Thyroid gland (tissue), 4 donors: ENCODE measurements at regions not wholly inside any gene's neighbourhood (a gene's known extent, or its start where the extent isn't known, plus 50 kb on each side); places are given as distances from the start of the nearest gene placed in this dataset.

Experiments
- POLR2A ChIP-seq, 2 donors: fragments of 450-650 bp; IDR thresholded peaks; one replicate each; pipeline ENCODE4 v1.6.1; 2017; ENCODE audit warnings: antibody characterized with exemption in 2 of 2, mild to moderate bottlenecking in 2 of 2, moderate library complexity in 1 of 2
- TF ChIP-seq, protein P1 (sequence below), 6 experiments: fragments of 200-600 bp in 3 of 6; fragments of 450-650 bp in 3 of 6; sonication (generic) in 3 of 6; IDR thresholded peaks; one replicate each; pipeline ENCODE4 v1.5.1; 2016 to 2019; ENCODE audit warnings: antibody characterized with exemption in 6 of 6, mild to moderate bottlenecking in 2 of 6, inconsistent platforms in 1 of 6, moderate library complexity in 1 of 6

DNA sequence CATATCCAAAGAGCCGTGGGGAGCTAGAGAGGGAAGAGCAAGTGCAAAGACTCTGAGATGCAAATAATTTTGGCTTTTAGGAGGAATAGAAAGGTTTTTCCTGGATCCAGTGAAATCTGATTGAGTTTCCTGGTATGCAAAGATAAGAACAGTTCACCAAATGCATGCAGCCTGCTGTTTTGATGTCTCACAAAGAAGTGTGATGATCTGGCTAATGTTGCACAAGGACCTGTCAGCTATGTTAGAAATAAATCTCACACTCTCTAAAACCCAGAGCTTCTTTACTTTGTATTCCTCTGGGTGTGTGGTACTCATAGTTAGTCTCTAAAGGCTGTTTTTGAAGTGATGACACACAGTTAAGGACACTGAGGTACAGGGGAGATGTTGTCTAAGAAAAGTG, 321.4 kb downstream of the AACS start:
- TF ChIP-seq, protein P1, sequence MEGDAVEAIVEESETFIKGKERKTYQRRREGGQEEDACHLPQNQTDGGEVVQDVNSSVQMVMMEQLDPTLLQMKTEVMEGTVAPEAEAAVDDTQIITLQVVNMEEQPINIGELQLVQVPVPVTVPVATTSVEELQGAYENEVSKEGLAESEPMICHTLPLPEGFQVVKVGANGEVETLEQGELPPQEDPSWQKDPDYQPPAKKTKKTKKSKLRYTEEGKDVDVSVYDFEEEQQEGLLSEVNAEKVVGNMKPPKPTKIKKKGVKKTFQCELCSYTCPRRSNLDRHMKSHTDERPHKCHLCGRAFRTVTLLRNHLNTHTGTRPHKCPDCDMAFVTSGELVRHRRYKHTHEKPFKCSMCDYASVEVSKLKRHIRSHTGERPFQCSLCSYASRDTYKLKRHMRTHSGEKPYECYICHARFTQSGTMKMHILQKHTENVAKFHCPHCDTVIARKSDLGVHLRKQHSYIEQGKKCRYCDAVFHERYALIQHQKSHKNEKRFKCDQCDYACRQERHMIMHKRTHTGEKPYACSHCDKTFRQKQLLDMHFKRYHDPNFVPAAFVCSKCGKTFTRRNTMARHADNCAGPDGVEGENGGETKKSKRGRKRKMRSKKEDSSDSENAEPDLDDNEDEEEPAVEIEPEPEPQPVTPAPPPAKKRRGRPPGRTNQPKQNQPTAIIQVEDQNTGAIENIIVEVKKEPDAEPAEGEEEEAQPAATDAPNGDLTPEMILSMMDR (IDR thresholded peaks at IDR 0.05), result no peak
- TF ChIP-seq POLR2A (IDR thresholded peaks at IDR 0.05), result no peak
